ENCODE measurements at regions not wholly inside any gene's neighbourhood (a gene's known extent, or its start where the extent isn't known, plus 50 kb on each side); places are given as distances from the start of the nearest gene placed in this dataset.

DNA sequence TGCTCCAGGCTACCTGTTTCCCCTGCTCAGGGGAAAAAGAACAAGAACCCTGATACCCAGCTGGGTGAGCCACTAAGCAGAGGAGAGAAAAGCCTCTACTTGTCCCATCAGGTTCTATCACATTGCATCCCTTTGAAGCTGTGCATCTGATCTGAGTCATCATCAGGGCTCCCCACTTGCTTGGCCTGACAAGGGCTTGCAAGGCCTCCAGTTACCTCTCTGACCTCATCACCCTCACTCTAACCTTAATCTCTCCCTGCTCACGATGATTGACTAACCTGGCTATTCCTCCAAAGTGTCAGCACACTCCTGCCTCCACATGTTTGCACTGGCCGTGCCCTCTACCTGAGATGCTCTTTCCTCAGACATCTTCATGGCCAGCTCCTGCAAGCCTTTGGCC is 309.5 kb upstream of the CHD6 start:
- TF ChIP-seq POLR2A (IDR thresholded peaks at IDR 0.05) (no peak), EP300 (IDR thresholded peaks at IDR 0.05) (no peak)
- TF ChIP-seq, protein P1, sequence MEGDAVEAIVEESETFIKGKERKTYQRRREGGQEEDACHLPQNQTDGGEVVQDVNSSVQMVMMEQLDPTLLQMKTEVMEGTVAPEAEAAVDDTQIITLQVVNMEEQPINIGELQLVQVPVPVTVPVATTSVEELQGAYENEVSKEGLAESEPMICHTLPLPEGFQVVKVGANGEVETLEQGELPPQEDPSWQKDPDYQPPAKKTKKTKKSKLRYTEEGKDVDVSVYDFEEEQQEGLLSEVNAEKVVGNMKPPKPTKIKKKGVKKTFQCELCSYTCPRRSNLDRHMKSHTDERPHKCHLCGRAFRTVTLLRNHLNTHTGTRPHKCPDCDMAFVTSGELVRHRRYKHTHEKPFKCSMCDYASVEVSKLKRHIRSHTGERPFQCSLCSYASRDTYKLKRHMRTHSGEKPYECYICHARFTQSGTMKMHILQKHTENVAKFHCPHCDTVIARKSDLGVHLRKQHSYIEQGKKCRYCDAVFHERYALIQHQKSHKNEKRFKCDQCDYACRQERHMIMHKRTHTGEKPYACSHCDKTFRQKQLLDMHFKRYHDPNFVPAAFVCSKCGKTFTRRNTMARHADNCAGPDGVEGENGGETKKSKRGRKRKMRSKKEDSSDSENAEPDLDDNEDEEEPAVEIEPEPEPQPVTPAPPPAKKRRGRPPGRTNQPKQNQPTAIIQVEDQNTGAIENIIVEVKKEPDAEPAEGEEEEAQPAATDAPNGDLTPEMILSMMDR (IDR thresholded peaks at IDR 0.05): no peak
